ENCODE measurements at regions not wholly inside any gene's neighbourhood (a gene's known extent, or its start where the extent isn't known, plus 50 kb on each side); places are given as distances from the start of the nearest gene placed in this dataset.

GRCh38 chr11:45597097-45597496, 68.3 kb downstream of the CHST1 start:
- DNase-seq, result no peak

- no peak for DNase-seq
Measured at GRCh38 chr11:45596571-45596970, 68.9 kb downstream of the CHST1 start.

- no peak for DNase-seq
Measured at GRCh38 chr11:45593992-45594391, 71.4 kb downstream of the CHST1 start.

DNA sequence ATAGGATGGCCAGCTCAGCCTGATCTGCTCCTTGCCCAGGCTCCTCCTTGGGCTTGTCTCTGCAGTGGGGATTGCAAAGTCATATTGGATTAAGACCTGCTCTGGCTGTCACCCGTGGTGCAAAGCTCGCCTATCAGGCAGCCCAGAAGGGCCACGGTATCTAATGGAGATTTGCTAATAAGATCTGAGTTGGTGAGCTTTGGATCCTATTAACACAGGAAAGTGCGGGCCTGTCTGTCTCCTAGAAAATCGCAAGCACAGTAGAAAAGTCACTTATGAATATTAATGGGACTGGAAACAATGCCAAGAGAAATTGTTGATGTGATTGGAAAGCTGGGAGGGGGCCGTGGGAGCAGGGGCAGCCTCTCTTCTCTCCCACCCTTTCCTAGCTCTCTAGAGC, 72.8 kb downstream of the CHST1 start:
- no peak for DNase-seq

DNA sequence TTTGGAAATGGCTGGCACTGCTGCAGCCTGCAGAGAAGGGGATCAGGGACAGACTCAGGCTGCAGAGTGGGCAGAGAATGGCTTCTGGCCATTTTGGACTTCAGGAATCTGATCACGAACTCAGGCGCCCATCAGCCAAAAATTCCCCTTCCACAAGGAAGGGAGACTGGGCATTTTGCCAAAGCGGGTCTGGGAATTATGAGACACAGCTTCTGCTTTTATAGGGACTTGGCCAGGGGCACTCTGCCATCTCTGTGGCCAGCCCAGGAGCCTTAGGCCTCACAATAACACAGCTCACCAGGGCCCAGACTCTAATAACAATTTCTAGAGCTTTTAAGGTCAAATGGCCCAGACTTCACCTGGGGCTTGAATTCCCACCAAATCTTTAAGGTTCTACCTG, 74.7 kb downstream of the CHST1 start:
- no peak for DNase-seq

DNA sequence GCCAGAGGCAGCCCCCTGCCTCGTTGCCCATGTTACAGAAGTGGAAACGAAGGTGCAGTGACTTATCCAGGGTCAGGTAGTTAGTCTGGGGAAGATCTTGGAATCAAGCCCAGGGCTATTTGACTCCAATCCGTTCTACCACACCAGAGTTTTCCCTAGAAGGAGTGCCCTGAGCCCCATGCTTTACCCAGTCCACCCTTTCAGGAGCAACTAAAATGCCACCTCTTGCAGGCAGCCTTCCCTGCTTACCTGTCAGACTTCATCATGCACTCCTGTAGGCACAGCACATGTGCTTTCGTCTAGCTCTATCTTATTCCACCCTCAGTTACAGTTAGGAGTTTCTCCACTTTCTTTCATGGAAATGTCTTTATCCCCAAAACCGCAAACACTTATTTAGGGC, 80.2 kb downstream of the CHST1 start:
- no peak for DNase-seq

DNA sequence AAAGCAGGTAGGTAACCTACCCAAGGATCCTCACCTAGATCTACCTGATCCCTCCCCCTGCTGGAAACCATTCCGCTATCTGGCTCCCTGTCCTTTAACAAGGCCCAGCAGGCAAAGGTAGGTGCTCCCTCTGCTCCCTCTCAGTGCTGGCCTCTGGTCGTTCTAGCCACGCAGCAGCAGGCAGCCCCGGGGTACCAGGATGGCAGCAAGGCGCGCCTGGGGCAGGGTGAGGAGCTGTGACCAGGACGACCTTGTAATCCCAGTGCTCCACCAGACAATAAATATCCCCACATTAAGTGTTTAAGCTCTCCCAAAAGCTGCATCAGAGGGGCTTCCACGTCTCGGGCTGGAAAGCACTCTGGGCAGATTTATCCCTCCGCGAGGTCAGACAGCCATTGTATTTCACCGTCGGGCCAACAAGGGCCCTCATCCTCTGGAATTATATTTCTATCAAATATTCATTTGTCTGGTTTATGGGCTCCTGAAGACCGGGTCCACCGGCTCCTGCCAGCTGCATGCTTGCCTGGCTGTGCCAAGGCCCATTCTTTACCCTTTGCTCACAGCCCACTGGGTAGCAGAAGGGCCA, 81.3 kb downstream of the CHST1 start:
- no peak for DNase-seq

GRCh38 chr11:45580399-45580798, 85.0 kb downstream of the CHST1 start:
- no peak for DNase-seq

DNA sequence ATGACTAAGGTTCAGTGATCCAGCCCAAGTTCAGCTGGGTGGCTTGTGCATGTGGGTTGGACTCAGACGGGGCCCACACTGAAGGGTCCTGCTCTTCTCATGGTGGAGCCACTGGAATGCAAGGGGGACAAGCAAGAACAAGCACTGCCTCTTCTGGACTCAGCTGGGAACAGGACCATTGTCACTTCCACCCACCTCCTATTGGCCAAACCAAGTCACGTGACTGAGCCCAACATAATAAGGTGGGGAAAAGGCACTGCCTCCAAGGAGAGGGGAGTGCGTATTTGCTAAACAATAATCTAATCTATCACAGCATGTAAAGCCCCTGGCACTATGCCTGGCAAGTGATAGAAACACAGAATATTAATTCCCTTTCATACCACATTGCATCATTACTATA, 87.1 kb downstream of the CHST1 start:
- DNase-seq, result no peak

DNA sequence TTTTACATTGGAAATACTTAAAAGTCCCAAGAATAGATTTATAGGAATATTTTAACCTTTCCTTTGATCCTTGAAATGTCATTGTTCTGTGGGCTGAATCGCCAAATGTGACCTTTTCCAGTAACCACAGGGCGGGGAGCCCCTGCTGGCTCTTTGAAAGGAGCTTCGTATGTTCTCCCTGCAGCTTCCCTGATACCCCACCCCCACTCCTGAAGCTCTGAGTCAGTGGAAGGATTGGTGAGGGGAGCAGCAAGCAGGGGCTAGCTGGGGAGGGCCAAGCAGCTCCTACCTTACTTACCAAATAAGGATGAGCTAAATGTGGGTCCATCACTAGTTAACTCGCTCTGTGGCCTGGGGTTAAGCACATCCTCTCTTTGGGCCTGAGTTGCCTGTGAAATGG, 87.7 kb downstream of the CHST1 start:
- no peak for DNase-seq

- no peak for DNase-seq
Measured at GRCh38 chr11:45576461-45577215, 88.8 kb downstream of the CHST1 start.

GRCh38 chr11:45573728-45574127, 91.7 kb downstream of the CHST1 start:
- no peak for DNase-seq

DNA sequence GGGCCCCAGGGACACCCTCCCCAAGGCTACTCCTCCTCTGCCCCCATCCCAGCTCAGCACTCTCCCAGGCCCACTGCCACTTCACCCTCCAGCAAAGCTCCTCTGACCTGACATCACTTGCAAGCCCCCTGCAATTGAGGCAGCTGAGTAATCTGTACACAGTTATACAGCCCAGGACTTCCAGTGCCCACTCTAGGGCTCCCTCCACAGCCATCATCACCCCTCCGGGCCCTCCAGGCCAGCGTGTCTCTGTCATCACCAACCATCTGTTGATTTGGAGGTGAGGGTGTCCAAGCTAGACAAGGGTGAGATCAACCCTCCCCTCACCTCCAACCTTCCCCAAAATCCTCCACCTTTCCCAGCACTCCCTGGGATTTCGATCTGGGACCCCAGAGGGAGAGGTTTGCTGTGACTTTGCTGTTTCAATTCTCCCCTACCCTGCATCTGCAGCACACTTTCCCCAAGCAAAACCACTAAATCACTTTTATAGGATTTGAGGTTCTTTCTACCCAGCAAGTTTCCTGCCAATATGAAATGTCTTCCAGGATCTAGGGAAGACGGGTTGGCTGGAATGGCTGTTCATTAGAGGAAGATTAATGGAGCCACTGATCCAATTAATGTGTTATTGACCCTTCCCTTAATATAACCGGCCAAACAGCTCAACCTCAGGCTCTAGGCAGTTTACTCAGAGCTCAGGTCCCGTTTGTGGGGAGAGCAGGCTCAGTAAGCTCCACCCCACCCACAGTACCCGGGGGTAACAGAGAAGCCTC, 92.9 kb downstream of the CHST1 start:
- no peak for DNase-seq

DNA sequence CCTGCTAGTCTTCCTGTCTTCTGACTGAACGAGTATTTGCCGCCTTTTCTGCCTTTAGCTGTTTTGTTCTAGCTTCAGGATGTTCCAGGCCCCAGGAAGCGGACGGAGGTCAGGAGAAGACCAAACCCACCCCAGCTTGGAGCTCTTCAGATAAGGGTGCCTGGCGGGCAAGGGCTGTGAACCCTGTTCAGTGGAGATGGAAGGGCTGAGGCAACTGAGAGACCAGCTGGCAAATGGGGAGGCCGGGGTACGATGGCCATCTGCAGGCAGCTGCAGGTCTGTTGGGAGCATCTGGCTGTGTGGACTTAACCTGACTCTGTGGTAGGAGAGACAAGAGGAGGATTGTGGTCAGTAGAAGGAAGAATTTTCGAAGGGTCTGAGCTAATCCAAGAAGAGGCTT, 95.6 kb downstream of the CHST1 start:
- no peak for DNase-seq

- DNase-seq, result no peak
Measured at GRCh38 chr11:45568049-45568448, 97.4 kb downstream of the CHST1 start.

GRCh38 chr11:45565446-45565988, 99.9 kb downstream of the CHST1 start:
- DNase-seq, result no peak

DNA sequence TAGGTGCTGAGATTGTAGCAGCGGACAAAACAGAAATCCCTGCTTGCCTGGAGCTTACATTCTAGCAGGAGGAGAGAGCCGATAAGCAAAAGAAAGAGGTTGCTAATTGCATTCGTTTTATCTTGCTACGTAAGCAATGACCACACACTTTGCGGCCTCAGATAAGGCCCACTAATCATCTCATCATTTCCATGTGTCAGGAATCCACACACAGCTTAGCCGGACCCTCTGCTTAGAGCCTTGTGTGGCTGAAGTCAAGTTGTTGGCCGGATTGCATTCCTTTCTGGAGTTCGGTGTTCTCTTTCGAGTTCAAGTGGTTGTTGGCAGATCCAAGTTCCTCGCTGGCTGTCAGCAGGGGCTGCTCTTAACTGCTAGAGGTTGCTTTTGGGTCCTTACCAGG, 101.6 kb downstream of the CHST1 start:
- no peak for DNase-seq

DNA sequence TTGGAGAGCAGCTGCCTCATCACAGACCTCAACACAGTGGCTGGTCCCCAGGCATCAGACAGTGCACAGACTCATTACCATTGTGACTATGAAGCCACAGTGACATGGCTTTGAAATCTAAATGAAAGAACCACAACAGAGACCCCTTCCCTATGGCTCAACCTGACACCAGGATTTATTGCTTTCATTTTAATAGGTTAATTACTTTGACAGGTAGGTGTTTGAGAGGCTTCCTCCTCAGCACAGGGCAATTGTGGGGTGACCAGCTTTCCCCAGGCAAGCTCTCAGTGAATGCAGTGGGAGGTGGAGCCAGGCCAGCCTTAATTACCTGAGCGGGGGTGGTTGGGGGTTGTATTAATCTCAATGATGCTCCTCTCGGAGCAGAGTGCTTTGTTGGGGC, 102.3 kb downstream of the CHST1 start:
- no peak for DNase-seq

- DNase-seq, result no peak
Measured at GRCh38 chr11:45560913-45561281, 104.5 kb downstream of the CHST1 start.

DNA sequence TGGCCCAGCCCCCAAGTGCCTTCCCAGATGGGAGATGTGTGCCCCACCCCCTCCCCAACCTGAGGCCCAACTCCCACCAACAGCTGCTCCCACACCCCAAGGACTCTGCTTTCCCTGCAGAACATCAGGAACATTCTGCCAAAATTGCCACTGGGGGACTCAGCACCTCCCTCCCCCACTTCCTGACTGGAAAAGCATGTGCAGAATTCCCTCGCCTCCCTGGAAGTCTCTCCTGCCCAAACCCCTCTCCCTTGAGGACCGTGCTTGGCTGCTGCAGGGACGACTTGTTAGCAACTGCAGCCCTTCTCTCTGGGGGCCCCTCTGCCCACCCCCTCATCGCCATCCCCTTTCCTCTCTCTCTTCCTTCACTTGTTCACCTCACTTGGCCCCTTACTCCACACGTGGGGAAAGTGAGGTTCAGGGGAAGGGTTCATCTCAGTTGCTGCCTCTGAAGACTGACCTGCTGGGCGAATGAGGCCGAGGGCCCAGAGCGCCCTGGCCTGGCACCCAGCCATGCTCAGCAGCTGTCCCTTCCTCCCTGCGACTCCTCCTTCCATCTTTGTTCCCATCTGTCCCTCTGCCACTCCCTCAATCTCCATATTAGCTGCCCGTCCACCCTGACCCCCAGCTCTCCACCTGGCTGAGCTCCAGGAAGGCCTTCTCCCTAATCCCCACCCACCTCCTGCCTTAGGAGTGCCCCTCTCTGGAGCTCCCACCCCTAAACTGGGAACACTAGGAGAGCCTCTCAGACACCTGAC, 105.1 kb downstream of the CHST1 start:
- DNase-seq, result no peak

GRCh38 chr11:45556851-45557707, 108.3 kb downstream of the CHST1 start:
- DNase-seq, result no peak
